ENCODE measurements at regions not wholly inside any gene's neighbourhood (a gene's known extent, or its start where the extent isn't known, plus 50 kb on each side); places are given as distances from the start of the nearest gene placed in this dataset.

- no peak for TF ChIP-seq CTCF (IDR thresholded peaks at IDR 0.05; ENCODE audit: unreplicated experiment)
- no peak overlapping the region for H3K27ac Mint-ChIP-seq (ENCODE audit: unreplicated experiment)
- H3K4me3 Mint-ChIP-seq (ENCODE audit: unreplicated experiment) = no peak overlapping the region
- H3K36me3 Mint-ChIP-seq (ENCODE audit: low read depth, unreplicated experiment) = no peaks in the 10 kb centered on the region
- peak; percentile 47 for DNase-seq (ENCODE audit: low spot score)
- peaks cover under 1% of the 10 kb centered on the region for H3K27me3 Mint-ChIP-seq (ENCODE audit: unreplicated experiment)
- H3K4me1 Mint-ChIP-seq (ENCODE audit: unreplicated experiment) = peaks cover 14% of the 10 kb centered on the region
- no peaks in the 10 kb centered on the region for H3K9me3 Mint-ChIP-seq (ENCODE audit: unreplicated experiment)
These were observed 287.4 kb upstream of the HDAC4 start for GRCh38 chr2:239688122-239688681.

GRCh38 chr2:239687441-239687840 is 286.6 kb upstream of the HDAC4 start:
- peaks cover 7% of the 10 kb centered on the region for H3K4me1 Mint-ChIP-seq (ENCODE audit: unreplicated experiment)
- peaks cover 5% of the 10 kb centered on the region for H3K9me3 Mint-ChIP-seq (ENCODE audit: unreplicated experiment)
- H3K36me3 Mint-ChIP-seq (ENCODE audit: low read depth, unreplicated experiment) = no peaks in the 10 kb centered on the region
- no peak for DNase-seq (ENCODE audit: low spot score)
- no peak for TF ChIP-seq CTCF (IDR thresholded peaks at IDR 0.05; ENCODE audit: unreplicated experiment)
- no peak overlapping the region for H3K27ac Mint-ChIP-seq (ENCODE audit: unreplicated experiment)
- no peak overlapping the region for H3K4me3 Mint-ChIP-seq (ENCODE audit: unreplicated experiment)
- no peaks in the 10 kb centered on the region for H3K27me3 Mint-ChIP-seq (ENCODE audit: unreplicated experiment)

- DNase-seq (ENCODE audit: low spot score) = no peak
- Mint-ChIP-seq H3K27me3 (ENCODE audit: unreplicated experiment) (no peaks in the 10 kb centered on the region), H3K27ac (ENCODE audit: unreplicated experiment) (no peak overlapping the region), H3K4me1 (ENCODE audit: unreplicated experiment) (peaks cover 7% of the 10 kb centered on the region), H3K36me3 (ENCODE audit: low read depth, unreplicated experiment) (no peaks in the 10 kb centered on the region), H3K9me3 (ENCODE audit: unreplicated experiment) (peaks cover 5% of the 10 kb centered on the region), H3K4me3 (ENCODE audit: unreplicated experiment) (no peak overlapping the region)
- no peak for TF ChIP-seq CTCF (IDR thresholded peaks at IDR 0.05; ENCODE audit: unreplicated experiment)
These were observed 285.1 kb upstream of the HDAC4 start for GRCh38 chr2:239685965-239686364.

GRCh38 chr2:239685556-239685955 is 284.7 kb upstream of the HDAC4 start:
- H3K27me3 Mint-ChIP-seq (ENCODE audit: unreplicated experiment) = no peaks in the 10 kb centered on the region

More at GRCh38 chr2:239685556-239685955, 284.7 kb upstream of the HDAC4 start:
- H3K27ac Mint-ChIP-seq (ENCODE audit: unreplicated experiment) = no peak overlapping the region
- H3K4me3 Mint-ChIP-seq (ENCODE audit: unreplicated experiment) = no peak overlapping the region
- peaks cover 5% of the 10 kb centered on the region for H3K9me3 Mint-ChIP-seq (ENCODE audit: unreplicated experiment)
- H3K36me3 Mint-ChIP-seq (ENCODE audit: low read depth, unreplicated experiment) = no peaks in the 10 kb centered on the region
- no peak for DNase-seq (ENCODE audit: low spot score)
- no peak for TF ChIP-seq CTCF (IDR thresholded peaks at IDR 0.05; ENCODE audit: unreplicated experiment)
- peaks cover 7% of the 10 kb centered on the region for H3K4me1 Mint-ChIP-seq (ENCODE audit: unreplicated experiment)

All from endothelial cell (in vitro differentiated cells).